Fibroblast of pulmonary artery (primary cell): ENCODE measurements at regions not wholly inside any gene's neighbourhood (a gene's known extent, or its start where the extent isn't known, plus 50 kb on each side); places are given as distances from the start of the nearest gene placed in this dataset.

ENCODE experiments used
- DNase-seq: peaks from one replicate; pipeline ENCODE4 v3.0.0-alpha.2; 2010; ENCODE audit warnings: low read depth
- H3K4me3 ChIP-seq: replicated peaks from 2 replicates; pipeline ENCODE4 v1.5.1; 2011; ENCODE audit warnings: low read depth, mild to moderate bottlenecking, control low read depth, low read length, moderate library complexity
- CTCF ChIP-seq: IDR thresholded peaks from 2 replicates; pipeline ENCODE4 v1.5.1; 2011; ENCODE audit warnings: mild to moderate bottlenecking, control low read depth, low read length, inconsistent platforms; ENCODE audit errors: missing control alignments

- DNase-seq: no peak
- H3K4me3 ChIP-seq: no peak overlapping the region
- TF ChIP-seq CTCF: no peak
Observed at GRCh38 chr1:222392556-222392955, 155.3 kb downstream of the HHIPL2 start.

GRCh38 chr1:222390181-222390580 is 157.7 kb downstream of the HHIPL2 start:
- TF ChIP-seq CTCF: no peak
- no peak overlapping the region for H3K4me3 ChIP-seq
- DNase-seq: no peak

DNA sequence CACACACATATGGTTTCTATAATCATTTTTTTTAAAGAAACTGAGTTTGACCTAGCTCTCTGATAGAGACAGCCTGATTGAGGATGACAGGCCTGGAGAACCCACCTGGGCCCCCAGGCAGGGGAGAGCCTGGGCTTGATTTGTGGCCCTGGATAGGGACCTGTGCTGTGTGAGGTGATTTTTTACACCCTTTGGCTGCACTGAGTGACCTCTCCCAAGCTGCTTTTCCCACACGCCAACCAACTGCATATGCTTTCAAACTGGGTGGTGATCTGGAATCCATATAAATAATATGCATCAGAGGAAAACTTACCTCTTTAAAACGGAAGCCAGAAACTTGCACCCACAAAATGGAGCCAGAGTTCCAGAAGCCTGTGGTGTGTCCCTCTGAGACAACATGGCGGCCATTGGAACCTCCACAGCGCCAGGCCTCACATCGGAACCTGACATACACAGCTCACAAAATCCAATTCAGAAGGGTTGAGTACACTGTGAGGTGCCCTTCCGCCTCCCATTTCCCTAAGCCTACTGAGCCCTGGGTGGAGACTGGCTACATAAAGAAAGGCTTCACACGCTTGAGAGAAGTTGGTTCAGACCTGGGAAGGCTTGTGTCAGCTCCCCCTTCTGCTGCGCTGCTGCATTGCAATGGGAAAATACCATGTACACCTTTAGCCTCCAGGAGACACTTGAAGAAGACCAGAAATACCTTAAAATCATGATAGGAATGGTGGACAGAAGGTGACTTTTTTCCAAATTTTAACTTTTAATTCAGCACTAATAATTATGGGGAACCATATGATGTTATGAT is 160.7 kb downstream of the HHIPL2 start:
- no peak overlapping the region for H3K4me3 ChIP-seq
- no peak for DNase-seq
- peak; percentile 0 for TF ChIP-seq CTCF

DNA sequence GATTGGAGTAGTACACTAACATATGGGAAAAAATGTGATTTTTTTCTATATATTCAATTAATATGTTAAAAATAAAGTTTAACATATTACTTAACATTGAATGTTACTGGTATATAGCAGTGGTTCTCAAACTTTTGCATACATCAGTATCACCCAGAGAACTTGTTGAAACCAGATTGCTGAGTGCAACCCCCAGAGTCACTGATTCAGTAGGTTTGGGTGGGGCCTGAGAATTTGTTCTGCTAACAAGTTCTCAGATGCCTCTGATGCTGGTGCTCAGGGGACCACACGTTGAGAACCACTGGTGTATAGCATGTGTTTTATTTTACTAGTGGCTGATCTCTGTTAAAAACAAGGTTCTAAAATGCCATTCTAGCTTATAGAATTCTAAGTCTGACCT is 161.9 kb downstream of the HHIPL2 start:
- TF ChIP-seq CTCF: no peak
- H3K4me3 ChIP-seq: no peak overlapping the region
- no peak for DNase-seq

- no peak for DNase-seq
- no peak for TF ChIP-seq CTCF
- no peak overlapping the region for H3K4me3 ChIP-seq
Observed at GRCh38 chr1:222385262-222385661, 162.6 kb downstream of the HHIPL2 start.

GRCh38 chr1:222384531-222384930 is 163.4 kb downstream of the HHIPL2 start:
- H3K4me3 ChIP-seq: no peak overlapping the region
- TF ChIP-seq CTCF: no peak
- DNase-seq: no peak

- no peak for TF ChIP-seq CTCF
Observed at GRCh38 chr1:222382171-222382570, 165.7 kb downstream of the HHIPL2 start.

More at GRCh38 chr1:222382171-222382570, 165.7 kb downstream of the HHIPL2 start:
- DNase-seq: no peak
- H3K4me3 ChIP-seq: no peak overlapping the region
